ENCODE measurements at regions not wholly inside any gene's neighbourhood (a gene's known extent, or its start where the extent isn't known, plus 50 kb on each side); places are given as distances from the start of the nearest gene placed in this dataset.

GRCh38 chr11:86152006-86152862 is 83.3 kb upstream of the PICALM start:
- no peaks in the 10 kb centered on the region for H3K9me3 ChIP-seq
- H3K4me1 ChIP-seq = peaks cover 0 to 9% of the 10 kb centered on the region in 2 donors
- no peak for DNase-seq
- no peak overlapping the region for H3K4me3 ChIP-seq
- intact Hi-C loops (cut with DNase I; ENCODE audit: low total_unique reads) = no loop called here
- H3K27me3 ChIP-seq = no peaks in the 10 kb centered on the region
- no peak for TF ChIP-seq POLR2A (IDR thresholded peaks at IDR 0.05)
- no peak for TF ChIP-seq CTCF (IDR thresholded peaks at IDR 0.05)
- peak overlapping the region; percentile 23 to 38 for H3K27ac ChIP-seq
- no peaks in the 10 kb centered on the region for H3K36me3 ChIP-seq

- intact Hi-C loops (cut with DNase I; ENCODE audit: low total_unique reads) = no loop called here
- Histone ChIP-seq H3K4me3 (no peak overlapping the region), H3K4me1 (peaks cover 0 to 9% of the 10 kb centered on the region in 2 donors), H3K36me3 (no peaks in the 10 kb centered on the region), H3K27me3 (no peaks in the 10 kb centered on the region), H3K9me3 (no peaks in the 10 kb centered on the region), H3K27ac (peak overlapping the region; percentile 23 to 38)
- DNase-seq = peak; percentile 23 to 27
- TF ChIP-seq CTCF (IDR thresholded peaks at IDR 0.05) (no peak), POLR2A (IDR thresholded peaks at IDR 0.05) (no peak)
Measured at GRCh38 chr11:86151174-86152005, 82.5 kb upstream of the PICALM start.

- TF ChIP-seq POLR2A (IDR thresholded peaks at IDR 0.05) (no peak), CTCF (IDR thresholded peaks at IDR 0.05) (no peak)
- Histone ChIP-seq H3K27ac (peak overlapping the region; percentile 23 to 38), H3K27me3 (no peaks in the 10 kb centered on the region), H3K4me3 (no peak overlapping the region), H3K36me3 (no peaks in the 10 kb centered on the region), H3K4me1 (peaks cover 0 to 9% of the 10 kb centered on the region in 2 donors), H3K9me3 (no peaks in the 10 kb centered on the region)
- intact Hi-C loops (cut with DNase I; ENCODE audit: low total_unique reads) = no loop called here
- DNase-seq = no peak
Measured at GRCh38 chr11:86150847-86151173, 81.9 kb upstream of the PICALM start.

GRCh38 chr11:86149792-86150191 is 80.9 kb upstream of the PICALM start:
- no peak for TF ChIP-seq CTCF (IDR thresholded peaks at IDR 0.05)
- no peak for TF ChIP-seq POLR2A (IDR thresholded peaks at IDR 0.05)
- Histone ChIP-seq H3K4me3 (no peak overlapping the region), H3K27ac (no peak overlapping the region), H3K27me3 (no peaks in the 10 kb centered on the region), H3K36me3 (no peaks in the 10 kb centered on the region), H3K4me1 (peaks cover 0 to 9% of the 10 kb centered on the region in 2 donors), H3K9me3 (no peaks in the 10 kb centered on the region)
- no peak for DNase-seq
- intact Hi-C loops (cut with DNase I; ENCODE audit: low total_unique reads) = no loop called here

GRCh38 chr11:86148345-86148747 is 79.5 kb upstream of the PICALM start:
- DNase-seq = no peak
- Histone ChIP-seq H3K36me3 (no peaks in the 10 kb centered on the region), H3K4me1 (peaks cover 0 to 9% of the 10 kb centered on the region in 2 donors), H3K9me3 (no peaks in the 10 kb centered on the region), H3K27ac (no peak overlapping the region), H3K4me3 (no peak overlapping the region), H3K27me3 (no peaks in the 10 kb centered on the region)
- TF ChIP-seq POLR2A (IDR thresholded peaks at IDR 0.05) (no peak), CTCF (IDR thresholded peaks at IDR 0.05) (no peak)
- intact Hi-C loops (cut with DNase I; ENCODE audit: low total_unique reads) = no loop called here

Data from uterus (tissue), 3 donors.